Adrenal gland (tissue), 9 donors: ENCODE measurements at regions not wholly inside any gene's neighbourhood (a gene's known extent, or its start where the extent isn't known, plus 50 kb on each side); places are given as distances from the start of the nearest gene placed in this dataset.

Source experiments
- DNase-seq, 7 donors: peaks; one replicate each; pipeline ENCODE4 v3.0.0-alpha.2; 2019 to 2020
- H3K27ac ChIP-seq, 5 donors: fragments of 200-600 bp; sonication (generic) in 4 of 5; 1 replicate in 3 of 5; 2 replicates in 2 of 5; pipeline versions ENCODE4 v1.5.1 to v1.8.0; 2016 to 2020; ENCODE audit warnings: mild to moderate bottlenecking in 1 of 5
- H3K27me3 ChIP-seq: fragments of 200-600 bp; 2 replicates; pipeline ENCODE4 v1.8.0; 2021
- H3K36me3 ChIP-seq, 2 donors: fragments of 200-600 bp; replicated peaks in 1 of 2; 1 replicate in 1 of 2; 2 replicates in 1 of 2; pipeline versions ENCODE4 v1.5.1 to v1.8.0; 2018 to 2022
- H3K4me1 ChIP-seq, 2 donors: fragments of 200-600 bp; replicated peaks in 1 of 2; 1 replicate in 1 of 2; 2 replicates in 1 of 2; pipeline versions ENCODE4 v1.5.1 to v1.8.0; 2018 to 2021
- H3K4me3 ChIP-seq, 4 donors: fragments of 200-600 bp; sonication (generic) in 3 of 4; one replicate each; pipeline ENCODE4 v1.5.1; 2016 to 2018
- H3K9me3 ChIP-seq, 3 donors: fragments of 200-600 bp; sonication (generic) in 1 of 3; replicated peaks in 1 of 3; 1 replicate in 2 of 3; 2 replicates in 1 of 3; pipeline versions ENCODE4 v1.5.1 to v1.8.0; 2016 to 2021
- POLR2A ChIP-seq, 2 donors: fragments of 450-650 bp; IDR thresholded peaks; one replicate each; pipeline ENCODE4 v1.6.1; 2017; ENCODE audit warnings: antibody characterized with exemption in 2 of 2, mild to moderate bottlenecking in 2 of 2, moderate library complexity in 1 of 2
- WGBS, 4 donors: extraction: QIAGEN DNeasy Blood & Tissue Kit in 2 of 4; methylation state at CpG; one replicate each; pipeline versions ENCODE4 v1.1.5 to v1.1.7; 2013 to 2017; 5-methylcytosine and 5-hydroxymethylcytosine counted together
- intact Hi-C, 2 donors: fragments of 100-400 bp; cut with DNase I; formaldehyde crosslinking; loops; one replicate each; pipeline versions ENCODE4 v1.14.1 to v1.15.0; 2022 to 2023
- TF ChIP-seq, protein P1 (sequence below), 6 experiments: fragments of 450-650 bp in 4 of 6; fragments of 200-600 bp in 2 of 6; sonication (generic) in 1 of 6; IDR thresholded peaks; 1 replicate in 5 of 6; 2 replicates in 1 of 6; pipeline versions ENCODE4 v1.5.1 to v1.8.0; 2016 to 2021; ENCODE audit warnings: antibody characterized with exemption in 6 of 6, mild to moderate bottlenecking in 2 of 6, moderate library complexity in 1 of 6
- donor health status: healthy with polysubstance abuse.
- donor health status: Bipolar disorder and iron deficiency.
- donor health status: DM: yes; HTN: yes; CAD: no.
- donor health status: DM: no; HTN: no; CAD: no.
- donor health status: DM: no; HTN: no; CAD: no.

DNA sequence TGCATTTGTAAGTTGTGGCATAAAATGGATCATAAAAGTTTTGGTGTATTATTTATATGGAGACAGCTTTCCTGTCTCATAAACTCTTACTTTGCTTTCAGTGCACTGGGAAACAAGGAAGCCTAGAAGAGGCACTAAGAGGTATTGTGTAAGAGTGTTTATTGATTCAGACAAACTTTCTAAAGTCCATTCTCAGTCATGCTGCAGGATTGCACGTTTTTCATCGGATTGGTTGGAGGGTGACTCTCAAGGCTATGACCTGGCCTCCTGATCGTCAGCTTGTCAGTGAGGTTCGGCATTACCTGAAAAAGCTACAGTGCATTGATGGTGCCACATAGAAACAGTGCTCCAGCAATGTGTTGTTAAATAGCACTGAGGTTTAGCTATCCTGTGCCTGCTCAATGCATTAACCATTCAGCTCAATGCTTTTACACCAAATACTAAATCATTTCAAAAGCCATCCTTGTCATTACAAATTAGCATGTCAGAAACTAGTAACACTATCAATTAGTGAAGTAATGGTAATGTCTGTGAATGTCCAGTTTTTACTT is 545.5 kb downstream of the CBLN2 start:
- Histone ChIP-seq H3K36me3 (no peaks in the 10 kb centered on the region), H3K4me1 (no peaks in the 10 kb centered on the region), H3K27me3 (no peaks in the 10 kb centered on the region), H3K9me3 (no peaks in the 10 kb centered on the region), H3K27ac (no peak overlapping the region), H3K4me3 (no peak overlapping the region)
- TF ChIP-seq POLR2A (IDR thresholded peaks at IDR 0.05): no peak
- TF ChIP-seq, protein P1, sequence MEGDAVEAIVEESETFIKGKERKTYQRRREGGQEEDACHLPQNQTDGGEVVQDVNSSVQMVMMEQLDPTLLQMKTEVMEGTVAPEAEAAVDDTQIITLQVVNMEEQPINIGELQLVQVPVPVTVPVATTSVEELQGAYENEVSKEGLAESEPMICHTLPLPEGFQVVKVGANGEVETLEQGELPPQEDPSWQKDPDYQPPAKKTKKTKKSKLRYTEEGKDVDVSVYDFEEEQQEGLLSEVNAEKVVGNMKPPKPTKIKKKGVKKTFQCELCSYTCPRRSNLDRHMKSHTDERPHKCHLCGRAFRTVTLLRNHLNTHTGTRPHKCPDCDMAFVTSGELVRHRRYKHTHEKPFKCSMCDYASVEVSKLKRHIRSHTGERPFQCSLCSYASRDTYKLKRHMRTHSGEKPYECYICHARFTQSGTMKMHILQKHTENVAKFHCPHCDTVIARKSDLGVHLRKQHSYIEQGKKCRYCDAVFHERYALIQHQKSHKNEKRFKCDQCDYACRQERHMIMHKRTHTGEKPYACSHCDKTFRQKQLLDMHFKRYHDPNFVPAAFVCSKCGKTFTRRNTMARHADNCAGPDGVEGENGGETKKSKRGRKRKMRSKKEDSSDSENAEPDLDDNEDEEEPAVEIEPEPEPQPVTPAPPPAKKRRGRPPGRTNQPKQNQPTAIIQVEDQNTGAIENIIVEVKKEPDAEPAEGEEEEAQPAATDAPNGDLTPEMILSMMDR (IDR thresholded peaks at IDR 0.05): no peak
- no peak for DNase-seq
- intact Hi-C loops: no loop called here
- 53 to 59% (median 55%) methylated on average over 4 of the region's 4 CpGs for WGBS, 4 donors

DNA sequence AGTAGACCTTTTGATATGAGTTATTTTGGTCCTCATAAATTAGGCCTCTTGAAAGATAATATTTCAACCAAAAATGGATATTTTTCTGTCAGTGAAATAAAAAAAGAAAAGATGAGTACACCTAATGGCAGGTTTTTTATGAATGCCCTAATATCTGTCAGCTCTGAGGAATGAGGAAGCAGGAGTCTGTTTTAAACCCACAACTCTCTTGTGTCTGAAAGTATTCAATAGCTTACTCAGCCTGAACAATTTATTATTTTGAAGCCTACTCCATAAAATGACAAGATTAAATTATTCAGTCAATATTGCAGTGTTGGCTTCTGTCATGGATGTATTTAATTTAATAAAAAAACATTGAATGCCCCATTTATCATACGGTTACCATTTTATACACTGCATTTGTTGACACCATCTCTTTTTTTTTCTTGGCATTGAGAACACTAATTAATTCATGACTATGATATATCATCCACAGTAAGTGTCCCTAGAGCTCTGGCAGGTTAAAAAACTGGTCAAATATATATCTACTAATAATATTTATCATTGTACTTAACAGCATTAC is 548.2 kb downstream of the CBLN2 start:
- H3K9me3 ChIP-seq: no peaks in the 10 kb centered on the region
- no peaks in the 10 kb centered on the region for H3K4me1 ChIP-seq
- H3K36me3 ChIP-seq: no peaks in the 10 kb centered on the region
- H3K27me3 ChIP-seq: no peaks in the 10 kb centered on the region
- no peak overlapping the region for H3K4me3 ChIP-seq
- intact Hi-C loops: no loop called here
- H3K27ac ChIP-seq: no peak overlapping the region
- TF ChIP-seq, protein P1 (IDR thresholded peaks at IDR 0.05): no peak
- 68 to 86% (median 75%) methylated on average over 1 of the region's 1 CpG for WGBS, 4 donors
- DNase-seq: no peak

DNA sequence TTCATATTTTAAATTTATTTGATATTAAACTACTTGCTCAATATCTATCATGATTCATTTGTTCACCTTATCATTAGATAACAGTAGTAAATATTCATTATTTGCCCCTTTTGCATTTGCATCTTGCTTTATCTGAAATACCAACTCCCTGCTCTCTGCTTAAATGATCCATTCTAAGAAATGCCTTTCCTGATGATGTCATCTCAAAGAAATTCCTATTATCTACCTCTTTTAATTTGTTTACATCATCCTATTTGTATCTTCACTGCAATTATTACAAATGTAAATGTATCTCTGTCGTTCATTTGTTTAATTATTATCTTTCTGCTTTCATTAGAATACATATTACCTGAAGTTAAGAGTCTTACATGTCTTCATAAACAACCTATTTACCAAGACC is 549.9 kb downstream of the CBLN2 start:
- Histone ChIP-seq H3K4me1 (no peaks in the 10 kb centered on the region), H3K4me3 (no peak overlapping the region), H3K9me3 (no peaks in the 10 kb centered on the region), H3K36me3 (no peaks in the 10 kb centered on the region), H3K27ac (no peak overlapping the region), H3K27me3 (no peaks in the 10 kb centered on the region)
- DNase-seq: no peak
- TF ChIP-seq POLR2A (IDR thresholded peaks at IDR 0.05): no peak
- TF ChIP-seq, protein P1 (IDR thresholded peaks at IDR 0.05): no peak
- WGBS, 4 donors: 43 to 63% (median 61%) methylated on average over 1 of the region's 1 CpG
- intact Hi-C loops: no loop called here

DNA sequence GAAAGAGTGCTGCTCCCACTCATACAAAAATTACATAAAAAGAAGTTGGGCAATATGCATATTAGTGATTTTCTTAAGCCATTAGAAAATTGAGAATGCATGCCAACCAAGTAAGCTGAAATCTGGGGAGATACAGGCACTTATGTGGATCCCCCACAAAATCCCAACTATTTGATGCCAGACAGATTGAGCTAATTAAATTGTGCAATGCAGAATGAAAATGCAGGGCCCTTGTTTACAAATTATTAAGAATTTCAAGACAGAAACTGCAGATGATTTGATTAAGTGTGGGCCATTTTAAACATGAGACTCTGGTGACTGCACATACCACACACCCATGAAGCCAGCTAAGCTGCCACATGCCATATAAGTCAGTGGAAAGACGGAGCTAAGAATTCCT is 554.5 kb downstream of the CBLN2 start:
- Histone ChIP-seq H3K27ac (no peak overlapping the region), H3K4me1 (no peaks in the 10 kb centered on the region), H3K27me3 (no peaks in the 10 kb centered on the region), H3K9me3 (no peaks in the 10 kb centered on the region), H3K36me3 (no peaks in the 10 kb centered on the region), H3K4me3 (no peak overlapping the region)
- intact Hi-C loops: no loop called here
- WGBS, 4 donors: 61 to 77% (median 63%) methylated on average over 1 of the region's 1 CpG
- TF ChIP-seq POLR2A (IDR thresholded peaks at IDR 0.05): no peak
- TF ChIP-seq, protein P1 (IDR thresholded peaks at IDR 0.05): no peak
- DNase-seq: no peak
